SU-DHL-6 (cell line): ENCODE measurements at regions not wholly inside any gene's neighbourhood (a gene's known extent, or its start where the extent isn't known, plus 50 kb on each side); places are given as distances from the start of the nearest gene placed in this dataset.

ENCODE experiments used
- H2AFZ ChIP-seq: fragments of 200-600 bp; sonication (generic); 2 replicates; pipeline ENCODE4 v1.6.1; 2014; ENCODE audit warnings: low read depth, mild to moderate bottlenecking, moderate library complexity, mixed read lengths, antibody characterized with exemption, low read length; ENCODE audit not compliant: severe bottlenecking
- H3F3A ChIP-seq: fragments of 200-600 bp; shearing (Covaris generic); 2 replicates; pipeline ENCODE4 v1.6.0; 2016; ENCODE audit warnings: antibody characterized with exemption, mild to moderate bottlenecking; ENCODE audit not compliant: insufficient read depth
- H3K27ac ChIP-seq: fragments of 200-600 bp; sonication (generic); 2 replicates; pipeline ENCODE4 v1.5.1; 2016; ENCODE audit warnings: low read depth, mild to moderate bottlenecking, low read length, moderate library complexity, mixed read lengths
- H3K27me3 ChIP-seq: fragments of 200-600 bp; sonication (generic), shearing (Covaris generic); 2 replicates; pipeline ENCODE4 v1.6.0; 2014; ENCODE audit warnings: mild to moderate bottlenecking, low read length
- H3K36me3 ChIP-seq: fragments of 200-600 bp; sonication (generic); 2 replicates; pipeline ENCODE4 v1.6.1; 2014; ENCODE audit warnings: mild to moderate bottlenecking, low read length, mixed read lengths
- H3K4me2 ChIP-seq: fragments of 300-600, 200-600 bp; shearing (Covaris generic), sonication (generic); 2 replicates; pipeline ENCODE4 v1.6.0; 2014; ENCODE audit warnings: low read length, low read depth, mild to moderate bottlenecking; ENCODE audit not compliant: poor library complexity, severe bottlenecking
- H3K4me3 ChIP-seq: fragments of 200-600 bp; sonication (generic); 2 replicates; pipeline ENCODE4 v1.5.1; 2014; ENCODE audit warnings: antibody characterized with exemption, low read length, mild to moderate bottlenecking, mixed read lengths; ENCODE audit not compliant: insufficient read depth, poor library complexity, severe bottlenecking
- H3K79me2 ChIP-seq: fragments of 200-600 bp; sonication (generic); 2 replicates; pipeline ENCODE4 v1.6.1; 2014; ENCODE audit warnings: mild to moderate bottlenecking, low read length, moderate library complexity; ENCODE audit not compliant: insufficient read depth
- H3K9ac ChIP-seq: fragments of 200-600 bp; sonication (generic); 2 replicates; pipeline ENCODE4 v1.7.0; 2014; ENCODE audit warnings: mild to moderate bottlenecking, low read length
- H3K9me2 ChIP-seq: fragments of 200-600 bp; sonication (generic); replicated peaks from 2 replicates; pipeline ENCODE4 v1.6.1; 2014; ENCODE audit warnings: low read length; ENCODE audit not compliant: insufficient read depth
- H3K9me3 ChIP-seq: fragments of 200-600 bp; sonication (generic); 2 replicates; pipeline ENCODE4 v1.6.1; 2014; ENCODE audit warnings: low read length, mixed read lengths; ENCODE audit not compliant: insufficient read depth
- H4K20me1 ChIP-seq: fragments of 200-600 bp; sonication (generic); 2 replicates; pipeline ENCODE4 v1.6.1; 2014; ENCODE audit warnings: low read depth, mild to moderate bottlenecking, antibody characterized with exemption, low read length, moderate library complexity, mixed read lengths
- EZH2phosphoT487 ChIP-seq: fragments of 200-600 bp; sonication (generic), shearing (Covaris generic); conservative IDR thresholded peaks from 2 replicates; pipeline ENCODE4 v1.6.1; 2018; ENCODE audit warnings: mild to moderate bottlenecking, antibody characterized with exemption, low read length, moderate library complexity, mixed read lengths
- TF ChIP-seq, protein P1 (sequence below): fragments of 200-600 bp; sonication (generic); IDR thresholded peaks from one replicate; pipeline ENCODE4 v1.5.1; 2017; ENCODE audit warnings: antibody characterized with exemption, mild to moderate bottlenecking, low read length, moderate library complexity; ENCODE audit not compliant: insufficient read depth, poor library complexity, severe bottlenecking

DNA sequence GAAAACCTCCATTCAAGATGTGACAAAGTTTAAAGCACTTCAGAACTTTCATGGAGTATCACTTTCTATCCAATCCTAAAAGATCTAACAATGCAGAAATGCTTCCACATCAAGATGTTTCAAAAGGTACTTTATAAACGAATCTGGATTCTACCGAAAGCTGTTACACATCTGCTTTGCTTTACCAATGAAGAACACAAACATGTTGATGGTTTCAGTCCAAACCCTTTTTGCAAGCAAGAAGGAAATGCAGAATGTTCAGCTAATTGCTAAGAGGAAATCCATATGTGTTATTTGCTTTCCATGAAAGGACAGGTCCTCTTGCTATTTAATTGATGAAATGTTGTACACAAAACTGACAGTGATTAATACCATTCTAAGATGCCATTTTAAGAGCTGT, 419.6 kb downstream of the EFNA5 start:
- Histone ChIP-seq H4K20me1 (no peaks in the 10 kb centered on the region), H2AFZ (no peak overlapping the region), H3K4me3 (no peak overlapping the region), H3K36me3 (no peaks in the 10 kb centered on the region), H3K9ac (no peak overlapping the region), H3F3A (no peaks in the 10 kb centered on the region), H3K27me3 (no peaks in the 10 kb centered on the region), H3K79me2 (no peaks in the 10 kb centered on the region), H3K9me3 (no peaks in the 10 kb centered on the region), H3K9me2 (no peaks in the 10 kb centered on the region), H3K4me2 (no peak overlapping the region), H3K27ac (no peak overlapping the region)
- TF ChIP-seq EZH2phosphoT487, result no peak
- TF ChIP-seq, protein P1, sequence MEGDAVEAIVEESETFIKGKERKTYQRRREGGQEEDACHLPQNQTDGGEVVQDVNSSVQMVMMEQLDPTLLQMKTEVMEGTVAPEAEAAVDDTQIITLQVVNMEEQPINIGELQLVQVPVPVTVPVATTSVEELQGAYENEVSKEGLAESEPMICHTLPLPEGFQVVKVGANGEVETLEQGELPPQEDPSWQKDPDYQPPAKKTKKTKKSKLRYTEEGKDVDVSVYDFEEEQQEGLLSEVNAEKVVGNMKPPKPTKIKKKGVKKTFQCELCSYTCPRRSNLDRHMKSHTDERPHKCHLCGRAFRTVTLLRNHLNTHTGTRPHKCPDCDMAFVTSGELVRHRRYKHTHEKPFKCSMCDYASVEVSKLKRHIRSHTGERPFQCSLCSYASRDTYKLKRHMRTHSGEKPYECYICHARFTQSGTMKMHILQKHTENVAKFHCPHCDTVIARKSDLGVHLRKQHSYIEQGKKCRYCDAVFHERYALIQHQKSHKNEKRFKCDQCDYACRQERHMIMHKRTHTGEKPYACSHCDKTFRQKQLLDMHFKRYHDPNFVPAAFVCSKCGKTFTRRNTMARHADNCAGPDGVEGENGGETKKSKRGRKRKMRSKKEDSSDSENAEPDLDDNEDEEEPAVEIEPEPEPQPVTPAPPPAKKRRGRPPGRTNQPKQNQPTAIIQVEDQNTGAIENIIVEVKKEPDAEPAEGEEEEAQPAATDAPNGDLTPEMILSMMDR, result no peak

DNA sequence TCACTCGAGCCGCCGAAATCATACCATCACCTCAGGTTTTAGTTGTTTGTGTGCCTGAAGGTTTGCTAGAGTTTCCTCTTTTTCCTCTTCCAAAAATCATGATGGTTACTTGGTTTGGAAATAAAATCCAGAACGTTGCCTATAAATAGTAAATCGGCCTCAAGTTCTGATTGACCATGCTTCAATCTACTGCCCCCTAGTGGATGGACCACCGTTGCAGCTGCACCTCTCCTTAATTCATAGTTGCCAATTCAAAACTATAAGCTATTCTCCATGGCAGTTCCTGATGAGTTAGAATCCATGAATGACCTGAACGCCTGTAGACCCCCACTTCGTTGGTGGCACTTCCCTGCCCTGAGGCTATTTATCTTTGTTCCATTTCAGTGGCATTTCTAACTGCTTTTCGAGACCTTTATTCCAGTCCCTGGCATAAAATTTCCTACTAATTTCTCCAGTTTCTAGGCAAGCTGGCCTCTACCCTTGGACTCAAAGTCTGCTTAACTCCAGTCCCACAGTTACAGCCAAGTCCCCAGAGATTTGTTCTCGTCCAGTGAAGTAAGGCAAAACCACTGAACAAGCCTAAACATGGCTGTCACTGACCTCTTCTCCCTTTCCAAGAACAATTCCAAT, 422.6 kb downstream of the EFNA5 start:
- H3K27ac ChIP-seq, result no peak overlapping the region
- no peaks in the 10 kb centered on the region for H3K27me3 ChIP-seq
- H3K9me2 ChIP-seq, result no peaks in the 10 kb centered on the region
- H3K9me3 ChIP-seq, result no peaks in the 10 kb centered on the region
- H3K79me2 ChIP-seq, result no peaks in the 10 kb centered on the region
- no peaks in the 10 kb centered on the region for H3F3A ChIP-seq
- no peak overlapping the region for H3K4me3 ChIP-seq
- H4K20me1 ChIP-seq, result no peaks in the 10 kb centered on the region
- no peak overlapping the region for H2AFZ ChIP-seq
- TF ChIP-seq, protein P1, result peak; percentile 77
- TF ChIP-seq EZH2phosphoT487, result no peak
- H3K36me3 ChIP-seq, result no peaks in the 10 kb centered on the region
- no peak overlapping the region for H3K4me2 ChIP-seq
- H3K9ac ChIP-seq, result no peak overlapping the region

DNA sequence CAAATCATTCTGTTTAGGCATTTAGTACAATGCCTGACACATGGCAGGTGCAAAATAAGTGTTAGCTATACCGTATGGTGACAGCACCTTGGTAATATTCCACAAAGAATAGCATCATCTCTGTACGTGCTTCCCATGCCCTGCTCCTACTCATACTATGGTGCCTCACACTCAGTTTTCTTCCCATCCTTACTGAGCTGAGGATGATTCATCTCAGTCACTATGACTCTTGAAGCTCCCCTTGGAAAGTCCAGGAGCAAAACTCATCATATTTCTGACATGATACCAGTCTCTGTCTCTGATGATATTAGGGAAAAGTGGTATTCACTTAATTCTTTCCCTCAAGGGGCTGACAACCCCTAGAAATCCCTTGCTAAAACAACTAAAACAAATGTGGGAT, 423.3 kb downstream of the EFNA5 start:
- no peaks in the 10 kb centered on the region for H3K9me2 ChIP-seq
- TF ChIP-seq, protein P1, result no peak
- TF ChIP-seq EZH2phosphoT487, result no peak
- no peaks in the 10 kb centered on the region for H3K9me3 ChIP-seq
- no peaks in the 10 kb centered on the region for H3K27me3 ChIP-seq
- no peaks in the 10 kb centered on the region for H4K20me1 ChIP-seq
- no peaks in the 10 kb centered on the region for H3K79me2 ChIP-seq
- no peak overlapping the region for H3K27ac ChIP-seq
- no peaks in the 10 kb centered on the region for H3F3A ChIP-seq
- no peak overlapping the region for H3K9ac ChIP-seq
- no peak overlapping the region for H3K4me3 ChIP-seq
- no peak overlapping the region for H3K4me2 ChIP-seq
- H2AFZ ChIP-seq, result no peak overlapping the region
- H3K36me3 ChIP-seq, result no peaks in the 10 kb centered on the region
